ENCODE measurements at regions not wholly inside any gene's neighbourhood (a gene's known extent, or its start where the extent isn't known, plus 50 kb on each side); places are given as distances from the start of the nearest gene placed in this dataset.
"Not testable (repeated sequence)": the region's sequence is repeated elsewhere in the genome, so short reads cannot be mapped to it uniquely, and the experiment has no call there.

GRCh38 chr11:103616586-103616985, 419.9 kb upstream of the DDI1 start:
- intact Hi-C loops (cut with micrococcal nuclease; ENCODE audit: unreplicated experiment); H3K36me3 Mint-ChIP-seq (ENCODE audit: insufficient read depth, unreplicated experiment); H3K27ac Mint-ChIP-seq (ENCODE audit: unreplicated experiment); H3K9me3 Mint-ChIP-seq (ENCODE audit: low read depth, unreplicated experiment); CTCF ChIA-PET; H3K4me1 Mint-ChIP-seq (ENCODE audit: low read depth, unreplicated experiment); H3K4me3 Mint-ChIP-seq (ENCODE audit: low read depth, unreplicated experiment); DNase-seq; BruUV-seq (replicated peaks); H3K27me3 Mint-ChIP-seq (ENCODE audit: unreplicated experiment): not testable (repeated sequence)

GRCh38 chr11:103618528-103618927, 417.9 kb upstream of the DDI1 start:
- H3K36me3 Mint-ChIP-seq (ENCODE audit: insufficient read depth, unreplicated experiment): no peaks in the 10 kb centered on the region
- H3K27ac Mint-ChIP-seq (ENCODE audit: unreplicated experiment): no peak overlapping the region
- no peak for TF ChIP-seq CTCF (IDR thresholded peaks at IDR 0.05; ENCODE audit: unreplicated experiment)
- no peaks in the 10 kb centered on the region for H3K4me1 Mint-ChIP-seq (ENCODE audit: low read depth, unreplicated experiment)
- H3K27me3 Mint-ChIP-seq (ENCODE audit: unreplicated experiment): no peaks in the 10 kb centered on the region
- intact Hi-C loops (cut with micrococcal nuclease; ENCODE audit: unreplicated experiment): no loop called here
- no peak for DNase-seq
- no peak overlapping the region for H3K4me3 Mint-ChIP-seq (ENCODE audit: low read depth, unreplicated experiment)
- peaks cover 3% of the 10 kb centered on the region for H3K9me3 Mint-ChIP-seq (ENCODE audit: low read depth, unreplicated experiment)
- CTCF ChIA-PET: no interaction called here
- BruUV-seq (replicated peaks): no TSS peak

GRCh38 chr11:103619480-103619879, 417.0 kb upstream of the DDI1 start:
- no peak overlapping the region for H3K27ac Mint-ChIP-seq (ENCODE audit: unreplicated experiment)
- no peak overlapping the region for H3K4me3 Mint-ChIP-seq (ENCODE audit: low read depth, unreplicated experiment)
- no peaks in the 10 kb centered on the region for H3K27me3 Mint-ChIP-seq (ENCODE audit: unreplicated experiment)
- H3K4me1 Mint-ChIP-seq (ENCODE audit: low read depth, unreplicated experiment): no peaks in the 10 kb centered on the region
- BruUV-seq (replicated peaks): no TSS peak
- CTCF ChIA-PET: interaction anchor here (1.1 kb wide), 1 partner anchor 11 kb away, joined by 4 read pairs; no protein-coding TSS in a partner anchor
- no peak for TF ChIP-seq CTCF (IDR thresholded peaks at IDR 0.05; ENCODE audit: unreplicated experiment)
- intact Hi-C loops (cut with micrococcal nuclease; ENCODE audit: unreplicated experiment): no loop called here
- H3K9me3 Mint-ChIP-seq (ENCODE audit: low read depth, unreplicated experiment): no peaks in the 10 kb centered on the region
- DNase-seq: peak; percentile 13
- no peaks in the 10 kb centered on the region for H3K36me3 Mint-ChIP-seq (ENCODE audit: insufficient read depth, unreplicated experiment)

- Mint-ChIP-seq H3K36me3 (ENCODE audit: insufficient read depth, unreplicated experiment) (no peaks in the 10 kb centered on the region), H3K4me3 (ENCODE audit: low read depth, unreplicated experiment) (no peak overlapping the region), H3K4me1 (ENCODE audit: low read depth, unreplicated experiment) (peaks cover 4% of the 10 kb centered on the region), H3K9me3 (ENCODE audit: low read depth, unreplicated experiment) (no peaks in the 10 kb centered on the region), H3K27me3 (ENCODE audit: unreplicated experiment) (no peaks in the 10 kb centered on the region), H3K27ac (ENCODE audit: unreplicated experiment) (no peak overlapping the region)
- no peak for DNase-seq
- BruUV-seq (replicated peaks): no TSS peak
- CTCF ChIA-PET: interaction anchor here (1.1 kb wide), 1 partner anchor 11 kb away, joined by 4 read pairs; no protein-coding TSS in a partner anchor
- TF ChIP-seq CTCF (IDR thresholded peaks at IDR 0.05; ENCODE audit: unreplicated experiment): no peak
- intact Hi-C loops (cut with micrococcal nuclease; ENCODE audit: unreplicated experiment): no loop called here
Measured at GRCh38 chr11:103619938-103620337, 416.5 kb upstream of the DDI1 start.

- CTCF ChIA-PET: no interaction called here
Measured at GRCh38 chr11:103622296-103622695, 414.1 kb upstream of the DDI1 start.

More at GRCh38 chr11:103622296-103622695, 414.1 kb upstream of the DDI1 start:
- BruUV-seq (replicated peaks): no TSS peak
- intact Hi-C loops (cut with micrococcal nuclease; ENCODE audit: unreplicated experiment): no loop called here
- no peak overlapping the region for H3K4me3 Mint-ChIP-seq (ENCODE audit: low read depth, unreplicated experiment)
- no peak overlapping the region for H3K27ac Mint-ChIP-seq (ENCODE audit: unreplicated experiment)
- no peaks in the 10 kb centered on the region for H3K9me3 Mint-ChIP-seq (ENCODE audit: low read depth, unreplicated experiment)
- H3K4me1 Mint-ChIP-seq (ENCODE audit: low read depth, unreplicated experiment): peaks cover 12% of the 10 kb centered on the region
- no peaks in the 10 kb centered on the region for H3K27me3 Mint-ChIP-seq (ENCODE audit: unreplicated experiment)
- H3K36me3 Mint-ChIP-seq (ENCODE audit: insufficient read depth, unreplicated experiment): no peaks in the 10 kb centered on the region
- TF ChIP-seq CTCF (IDR thresholded peaks at IDR 0.05; ENCODE audit: unreplicated experiment): no peak
- no peak for DNase-seq
